ENCODE measurements at regions not wholly inside any gene's neighbourhood (a gene's known extent, or its start where the extent isn't known, plus 50 kb on each side); places are given as distances from the start of the nearest gene placed in this dataset.

DNA sequence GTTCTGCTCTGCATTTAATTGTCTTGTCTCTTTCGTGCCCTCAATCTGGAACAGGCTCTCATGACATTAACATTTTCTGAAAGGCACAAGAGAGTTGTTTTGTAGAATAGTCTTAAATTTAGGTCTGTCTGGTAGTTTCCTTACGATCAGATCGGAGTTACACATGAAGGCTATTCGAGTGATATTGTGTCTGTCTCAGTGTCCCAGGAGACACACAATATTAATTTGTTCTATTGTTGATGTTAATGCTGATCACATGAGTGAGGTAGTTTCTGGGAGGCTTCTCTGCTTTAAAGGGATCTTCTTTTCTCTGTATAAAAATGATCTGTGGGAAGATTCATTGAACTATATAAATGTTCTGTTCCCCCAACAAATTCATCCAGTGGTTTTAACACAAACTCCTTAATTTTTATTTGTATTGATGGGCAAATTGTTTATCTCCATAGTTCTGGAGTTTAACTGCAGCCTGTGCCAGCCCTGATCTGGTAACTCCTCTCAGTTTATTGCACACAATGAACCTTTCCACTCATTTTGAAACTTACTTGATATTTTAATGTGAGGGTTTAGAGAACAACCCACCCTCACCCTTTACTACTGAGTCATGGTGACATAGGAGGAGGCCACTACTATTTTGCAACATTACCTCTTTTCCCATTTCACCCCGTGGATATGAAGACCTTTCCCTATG is 223.0 kb downstream of the CBLN4 start:
- no peaks in the 10 kb centered on the region for H3K9me3 ChIP-seq (replicated peaks; ENCODE audit: control insufficient read depth, insufficient read depth, low read length)
- POLR2A ChIA-PET, result no interaction called here
- RAD21 ChIA-PET (ENCODE audit: unreplicated experiment), result no interaction called here
- no peak overlapping the region for H3K27ac ChIP-seq (ENCODE audit: control insufficient read depth, insufficient read depth)
- SMC1A ChIA-PET (ENCODE audit: uncharacterized antibody, unreplicated experiment), result no interaction called here
- no peak overlapping the region for H2AFZ ChIP-seq (ENCODE audit: control insufficient read depth, low read depth, low read length)
- ATAC-seq (no peak), DNase-seq (ENCODE audit: low read depth, low spot score) (no peak), FAIRE-seq (no peak)
- no peak overlapping the region for H3K9ac ChIP-seq (ENCODE audit: control insufficient read depth, insufficient read depth, low read length)
- CTCF ChIA-PET, result no interaction called here
- 27% methylated on average over 5 of the region's 5 CpGs for WGBS (ENCODE audit: insufficient coverage, insufficient replicate concordance, low lambda C conversion rate, missing lambda C conversion rate)
- in situ Hi-C loops (cut with MboI) (no loop called here), intact Hi-C loops (cut with micrococcal nuclease; ENCODE audit: unreplicated experiment) (no loop called here)
- H3K36me3 ChIP-seq (ENCODE audit: control insufficient read depth in 2 of 2, insufficient read depth in 2 of 2, low read length in 1 of 2), result no peaks in the 10 kb centered on the region
- H3K27me3 ChIP-seq (replicated peaks in 1 of 2; ENCODE audit: control insufficient read depth in 2 of 2, insufficient read depth in 2 of 2, low read length in 1 of 2), result no peaks in the 10 kb centered on the region
- H3K4me1 ChIP-seq (ENCODE audit: control insufficient read depth, insufficient read depth, low read length), result no peaks in the 10 kb centered on the region
- no peak overlapping the region for H3K4me3 ChIP-seq
- BruUV-seq (replicated peaks), result no TSS peak
- no peaks in the 10 kb centered on the region for H3K79me2 ChIP-seq (ENCODE audit: control insufficient read depth, insufficient read depth, low read length)
- no peak overlapping the region for H3K4me2 ChIP-seq (ENCODE audit: control insufficient read depth, insufficient read depth)
- no peaks in the 10 kb centered on the region for H4K20me1 ChIP-seq (ENCODE audit: control insufficient read depth, insufficient read depth)
- TF ChIP-seq PML (IDR thresholded peaks at IDR 0.05; ENCODE audit: low read length) (no peak), NFYA (IDR thresholded peaks at IDR 0.05; ENCODE audit: borderline replicate concordance, low read depth, low read length) (no peak), MYC (IDR thresholded peaks at IDR 0.05; ENCODE audit: insufficient read depth, insufficient read length, insufficient replicate concordance, low read length, severe bottlenecking) (no peak), BRCA1 (IDR thresholded peaks at IDR 0.05; ENCODE audit: low read depth, low read length) (no peak), GATAD2B (conservative IDR thresholded peaks at IDR 0.05; ENCODE audit: low read depth) (no peak), STAT1 (conservative IDR thresholded peaks at IDR 0.05) (no peak), RUNX3 (IDR thresholded peaks at IDR 0.05; ENCODE audit: low read length) (no peak), RBBP5 (conservative IDR thresholded peaks at IDR 0.05) (no peak), ATF7 (IDR thresholded peaks at IDR 0.05; ENCODE audit: low read depth) (no peak), ZBED1 (IDR thresholded peaks at IDR 0.05; ENCODE audit: borderline replicate concordance) (no peak)
- TF ChIP-seq, protein P1, sequence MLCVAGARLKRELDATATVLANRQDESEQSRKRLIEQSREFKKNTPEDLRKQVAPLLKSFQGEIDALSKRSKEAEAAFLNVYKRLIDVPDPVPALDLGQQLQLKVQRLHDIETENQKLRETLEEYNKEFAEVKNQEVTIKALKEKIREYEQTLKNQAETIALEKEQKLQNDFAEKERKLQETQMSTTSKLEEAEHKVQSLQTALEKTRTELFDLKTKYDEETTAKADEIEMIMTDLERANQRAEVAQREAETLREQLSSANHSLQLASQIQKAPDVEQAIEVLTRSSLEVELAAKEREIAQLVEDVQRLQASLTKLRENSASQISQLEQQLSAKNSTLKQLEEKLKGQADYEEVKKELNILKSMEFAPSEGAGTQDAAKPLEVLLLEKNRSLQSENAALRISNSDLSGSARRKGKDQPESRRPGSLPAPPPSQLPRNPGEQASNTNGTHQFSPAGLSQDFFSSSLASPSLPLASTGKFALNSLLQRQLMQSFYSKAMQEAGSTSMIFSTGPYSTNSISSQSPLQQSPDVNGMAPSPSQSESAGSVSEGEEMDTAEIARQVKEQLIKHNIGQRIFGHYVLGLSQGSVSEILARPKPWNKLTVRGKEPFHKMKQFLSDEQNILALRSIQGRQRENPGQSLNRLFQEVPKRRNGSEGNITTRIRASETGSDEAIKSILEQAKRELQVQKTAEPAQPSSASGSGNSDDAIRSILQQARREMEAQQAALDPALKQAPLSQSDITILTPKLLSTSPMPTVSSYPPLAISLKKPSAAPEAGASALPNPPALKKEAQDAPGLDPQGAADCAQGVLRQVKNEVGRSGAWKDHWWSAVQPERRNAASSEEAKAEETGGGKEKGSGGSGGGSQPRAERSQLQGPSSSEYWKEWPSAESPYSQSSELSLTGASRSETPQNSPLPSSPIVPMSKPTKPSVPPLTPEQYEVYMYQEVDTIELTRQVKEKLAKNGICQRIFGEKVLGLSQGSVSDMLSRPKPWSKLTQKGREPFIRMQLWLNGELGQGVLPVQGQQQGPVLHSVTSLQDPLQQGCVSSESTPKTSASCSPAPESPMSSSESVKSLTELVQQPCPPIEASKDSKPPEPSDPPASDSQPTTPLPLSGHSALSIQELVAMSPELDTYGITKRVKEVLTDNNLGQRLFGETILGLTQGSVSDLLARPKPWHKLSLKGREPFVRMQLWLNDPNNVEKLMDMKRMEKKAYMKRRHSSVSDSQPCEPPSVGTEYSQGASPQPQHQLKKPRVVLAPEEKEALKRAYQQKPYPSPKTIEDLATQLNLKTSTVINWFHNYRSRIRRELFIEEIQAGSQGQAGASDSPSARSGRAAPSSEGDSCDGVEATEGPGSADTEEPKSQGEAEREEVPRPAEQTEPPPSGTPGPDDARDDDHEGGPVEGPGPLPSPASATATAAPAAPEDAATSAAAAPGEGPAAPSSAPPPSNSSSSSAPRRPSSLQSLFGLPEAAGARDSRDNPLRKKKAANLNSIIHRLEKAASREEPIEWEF (IDR thresholded peaks at IDR 0.05; ENCODE audit: insufficient replicate concordance, low read depth, low read length), result no peak
- TF ChIP-seq, protein P2, sequence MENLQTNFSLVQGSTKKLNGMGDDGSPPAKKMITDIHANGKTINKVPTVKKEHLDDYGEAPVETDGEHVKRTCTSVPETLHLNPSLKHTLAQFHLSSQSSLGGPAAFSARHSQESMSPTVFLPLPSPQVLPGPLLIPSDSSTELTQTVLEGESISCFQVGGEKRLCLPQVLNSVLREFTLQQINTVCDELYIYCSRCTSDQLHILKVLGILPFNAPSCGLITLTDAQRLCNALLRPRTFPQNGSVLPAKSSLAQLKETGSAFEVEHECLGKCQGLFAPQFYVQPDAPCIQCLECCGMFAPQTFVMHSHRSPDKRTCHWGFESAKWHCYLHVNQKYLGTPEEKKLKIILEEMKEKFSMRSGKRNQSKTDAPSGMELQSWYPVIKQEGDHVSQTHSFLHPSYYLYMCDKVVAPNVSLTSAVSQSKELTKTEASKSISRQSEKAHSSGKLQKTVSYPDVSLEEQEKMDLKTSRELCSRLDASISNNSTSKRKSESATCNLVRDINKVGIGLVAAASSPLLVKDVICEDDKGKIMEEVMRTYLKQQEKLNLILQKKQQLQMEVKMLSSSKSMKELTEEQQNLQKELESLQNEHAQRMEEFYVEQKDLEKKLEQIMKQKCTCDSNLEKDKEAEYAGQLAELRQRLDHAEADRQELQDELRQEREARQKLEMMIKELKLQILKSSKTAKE (IDR thresholded peaks at IDR 0.05; ENCODE audit: low read depth, poor library complexity, severe bottlenecking), result no peak
- TF ChIP-seq, protein P3, sequence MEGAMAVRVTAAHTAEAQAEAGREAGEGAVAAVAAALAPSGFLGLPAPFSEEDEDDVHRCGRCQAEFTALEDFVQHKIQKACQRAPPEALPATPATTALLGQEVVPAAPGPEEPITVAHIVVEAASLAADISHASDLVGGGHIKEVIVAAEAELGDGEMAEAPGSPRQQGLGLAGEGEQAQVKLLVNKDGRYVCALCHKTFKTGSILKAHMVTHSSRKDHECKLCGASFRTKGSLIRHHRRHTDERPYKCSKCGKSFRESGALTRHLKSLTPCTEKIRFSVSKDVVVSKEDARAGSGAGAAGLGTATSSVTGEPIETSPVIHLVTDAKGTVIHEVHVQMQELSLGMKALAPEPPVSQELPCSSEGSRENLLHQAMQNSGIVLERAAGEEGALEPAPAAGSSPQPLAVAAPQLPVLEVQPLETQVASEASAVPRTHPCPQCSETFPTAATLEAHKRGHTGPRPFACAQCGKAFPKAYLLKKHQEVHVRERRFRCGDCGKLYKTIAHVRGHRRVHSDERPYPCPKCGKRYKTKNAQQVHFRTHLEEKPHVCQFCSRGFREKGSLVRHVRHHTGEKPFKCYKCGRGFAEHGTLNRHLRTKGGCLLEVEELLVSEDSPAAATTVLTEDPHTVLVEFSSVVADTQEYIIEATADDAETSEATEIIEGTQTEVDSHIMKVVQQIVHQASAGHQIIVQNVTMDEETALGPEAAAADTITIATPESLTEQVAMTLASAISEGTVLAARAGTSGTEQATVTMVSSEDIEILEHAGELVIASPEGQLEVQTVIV (IDR thresholded peaks at IDR 0.05; ENCODE audit: borderline replicate concordance, partially characterized antibody), result no peak

Measured in GM12878 (cell line).